Vagina (tissue), 2 donors: ENCODE measurements at regions not wholly inside any gene's neighbourhood (a gene's known extent, or its start where the extent isn't known, plus 50 kb on each side); places are given as distances from the start of the nearest gene placed in this dataset.

ENCODE experiments used
- CTCF ChIP-seq, 3 experiments: fragments of 450-650 bp in 2 of 3; fragments of 200-600 bp in 1 of 3; sonication (generic) in 1 of 3; IDR thresholded peaks; one replicate each; pipeline ENCODE4 v1.5.1; 2017 to 2019; ENCODE audit warnings: antibody characterized with exemption in 3 of 3, mild to moderate bottlenecking in 2 of 3, moderate library complexity in 2 of 3
- POLR2A ChIP-seq, 2 donors: fragments of 450-650 bp; IDR thresholded peaks; one replicate each; pipeline ENCODE4 v1.6.1; 2017; ENCODE audit warnings: antibody characterized with exemption in 2 of 2, mild to moderate bottlenecking in 2 of 2, moderate library complexity in 2 of 2
- POLR2AphosphoS5 ChIP-seq, 2 donors: sonication (generic); formaldehyde crosslinking; IDR thresholded peaks; one replicate each; pipeline ENCODE4 v1.9.0; 2017; ENCODE audit warnings: antibody characterized with exemption in 2 of 2, mild to moderate bottlenecking in 2 of 2, low read depth in 1 of 2; ENCODE audit not compliant: insufficient read depth in 1 of 2

- TF ChIP-seq POLR2A (IDR thresholded peaks at IDR 0.05) (no peak), POLR2AphosphoS5 (IDR thresholded peaks at IDR 0.05; ENCODE audit: insufficient read depth in 1 of 2, low read depth in 1 of 2) (no peak), CTCF (IDR thresholded peaks at IDR 0.05) (no peak)
These were observed 150.3 kb upstream of the GRIA1 start for GRCh38 chr5:153340139-153340538.
